GM21423 (cell line): ENCODE measurements at regions not wholly inside any gene's neighbourhood (a gene's known extent, or its start where the extent isn't known, plus 50 kb on each side); places are given as distances from the start of the nearest gene placed in this dataset.
"Not testable (repeated sequence)": the region's sequence is repeated elsewhere in the genome, so short reads cannot be mapped to it uniquely, and the experiment has no call there.

ENCODE experiments used
- ATAC-seq: cut with Tn5 transposase; IDR thresholded peaks from one replicate; pipeline ENCODE4 v1.9.1; 2021; ENCODE audit warnings: mild to moderate bottlenecking, moderate library complexity; ENCODE audit not compliant: unreplicated experiment

DNA sequence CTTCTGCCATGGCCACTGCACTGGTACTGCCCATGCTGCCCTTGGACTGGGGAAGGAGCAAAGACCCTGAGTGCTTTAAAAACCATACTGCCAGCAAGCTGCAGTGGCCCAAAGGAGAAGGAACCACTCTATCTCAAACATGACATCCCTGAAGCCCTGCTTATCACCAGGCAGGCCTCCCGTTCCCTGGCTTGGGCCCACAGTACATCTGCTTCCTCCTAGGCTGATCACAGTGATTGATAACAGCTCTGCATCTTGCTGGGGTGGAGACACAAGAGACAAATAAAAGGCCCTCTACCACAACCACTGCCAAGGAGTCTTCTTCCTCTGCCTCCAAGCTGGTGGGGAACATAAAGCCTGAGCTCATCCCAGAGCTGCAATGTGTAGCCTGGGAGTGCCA, 567.5 kb downstream of the TRHDE start:
- no peak for ATAC-seq

DNA sequence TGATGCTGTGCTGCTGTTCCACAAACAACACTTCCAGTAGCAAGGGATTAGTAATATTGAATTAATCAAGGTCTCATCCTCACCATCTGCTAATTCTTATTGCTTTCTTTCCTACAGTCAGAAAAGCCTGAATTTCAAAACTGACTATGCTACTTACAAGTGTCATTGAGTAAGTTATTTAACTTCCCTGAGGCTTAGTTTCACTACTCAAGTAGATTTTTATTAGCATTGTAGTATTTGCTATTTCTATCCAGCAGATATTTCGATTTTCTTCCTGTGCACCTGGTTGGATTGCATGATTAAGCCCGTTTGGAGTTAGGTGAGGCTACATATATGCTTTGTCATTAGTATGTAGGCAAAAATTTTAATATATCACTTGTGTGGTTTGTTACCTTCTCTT, 591.5 kb downstream of the TRHDE start:
- no peak for ATAC-seq

- ATAC-seq = no peak
Measured at GRCh38 chr12:72865921-72866320, 593.8 kb downstream of the TRHDE start.

DNA sequence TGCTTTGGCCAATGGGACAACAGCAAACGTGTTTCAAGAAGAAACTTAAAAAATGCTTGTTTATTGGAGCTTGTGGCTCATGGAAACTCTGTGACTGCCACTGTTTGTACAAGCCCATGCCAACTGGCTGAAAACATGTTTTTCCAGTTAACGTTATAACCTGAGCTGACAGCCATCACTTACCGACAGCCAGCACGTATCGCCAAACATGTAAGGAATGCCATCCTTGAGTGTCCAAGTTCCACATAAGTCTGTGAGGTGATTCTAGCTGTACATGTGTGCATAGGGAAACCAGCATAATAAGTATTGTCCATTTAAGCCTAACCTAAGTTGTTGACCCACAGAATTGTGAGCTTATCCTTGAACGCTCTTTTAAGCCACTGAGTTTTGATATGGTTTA, 596.9 kb downstream of the TRHDE start:
- no peak for ATAC-seq

DNA sequence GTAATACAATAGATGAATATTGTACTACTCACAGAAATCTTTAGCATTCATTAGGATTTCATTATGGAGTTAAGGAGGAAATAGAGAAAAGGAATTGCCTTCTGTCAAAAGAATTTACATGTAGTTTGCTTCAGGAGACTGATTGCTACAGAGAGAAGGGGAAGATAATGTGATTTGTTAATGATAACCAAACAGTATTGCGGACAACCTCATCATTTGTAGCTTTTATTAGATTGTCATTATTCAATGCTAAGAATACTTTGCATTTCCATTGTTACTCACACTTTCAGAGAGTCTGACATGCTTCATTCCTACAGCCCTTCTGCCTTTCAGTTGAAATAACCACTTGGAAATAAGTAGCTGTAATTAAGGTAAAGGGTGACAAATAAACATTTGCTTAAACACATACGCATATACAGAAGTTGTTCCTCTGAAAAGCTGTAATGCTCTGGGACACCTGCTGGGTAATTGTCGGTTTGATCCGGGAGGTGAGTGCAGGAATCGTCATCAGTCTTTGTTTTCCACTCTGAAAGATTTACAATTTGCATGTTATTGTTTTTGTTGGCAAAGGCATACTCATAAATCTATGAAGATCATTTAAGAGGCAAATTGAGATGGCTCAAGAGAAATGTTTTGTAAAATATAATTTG, 600.2 kb downstream of the TRHDE start:
- no peak for ATAC-seq

GRCh38 chr12:72872996-72873395, 600.8 kb downstream of the TRHDE start:
- no peak for ATAC-seq

- no peak for ATAC-seq
Measured at GRCh38 chr12:72876092-72876491, 603.9 kb downstream of the TRHDE start.

DNA sequence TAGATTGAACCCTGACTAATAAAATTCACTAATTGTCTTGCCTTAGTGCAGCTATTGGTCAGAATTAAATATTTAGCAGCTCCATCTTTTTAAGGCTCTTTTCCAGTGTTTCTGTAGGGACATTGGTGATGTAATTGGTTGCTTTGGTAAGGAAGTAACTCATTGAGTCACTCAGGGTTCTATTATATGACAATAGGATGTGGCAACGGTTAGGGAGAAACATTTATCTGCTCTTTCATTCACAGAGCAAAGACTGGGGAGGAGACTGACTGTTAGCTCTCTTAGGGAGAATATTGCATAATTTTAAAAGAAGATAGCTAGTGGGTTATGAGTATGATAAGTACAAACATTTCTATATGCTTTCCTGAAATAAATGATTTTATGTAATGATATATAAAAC, 616.5 kb downstream of the TRHDE start:
- ATAC-seq = no peak

- ATAC-seq = no peak
Measured at GRCh38 chr12:72889791-72890190, 617.6 kb downstream of the TRHDE start.

DNA sequence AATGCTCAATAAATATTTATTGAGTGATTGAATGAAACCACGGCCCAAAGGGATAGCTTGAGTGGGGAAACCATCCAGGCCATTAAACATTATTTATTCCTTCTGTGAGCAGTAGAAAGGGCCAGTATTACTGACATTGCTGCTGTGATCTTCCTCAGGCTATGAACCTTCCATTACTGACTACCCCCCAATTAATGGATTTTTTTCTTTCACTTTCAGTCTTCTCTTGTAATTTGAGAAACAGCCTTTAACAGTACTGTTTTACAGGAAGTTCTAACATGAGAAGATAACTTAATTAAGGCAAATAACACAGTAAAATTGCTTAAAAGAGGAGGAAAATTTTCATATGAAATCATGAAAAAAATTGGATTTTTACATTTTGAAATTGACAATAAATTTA, 629.5 kb downstream of the TRHDE start:
- no peak for ATAC-seq

DNA sequence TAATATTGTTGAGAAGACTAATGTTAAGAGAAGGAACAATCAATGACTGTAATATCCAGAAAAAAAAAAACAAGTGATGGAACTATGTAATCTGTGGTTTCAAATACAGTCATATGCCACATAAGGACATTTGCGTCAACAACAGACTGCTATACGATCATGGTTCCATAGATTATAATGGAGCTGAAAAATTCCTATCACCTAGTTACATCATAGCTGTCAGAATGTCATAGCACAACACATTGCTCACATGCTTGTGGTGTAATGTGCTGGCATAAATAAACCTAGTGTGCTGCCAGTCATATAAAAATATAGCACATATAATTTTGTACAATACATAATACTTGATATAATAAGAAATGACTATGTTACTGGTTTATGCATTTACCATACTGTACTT, 653.5 kb downstream of the TRHDE start:
- no peak for ATAC-seq

DNA sequence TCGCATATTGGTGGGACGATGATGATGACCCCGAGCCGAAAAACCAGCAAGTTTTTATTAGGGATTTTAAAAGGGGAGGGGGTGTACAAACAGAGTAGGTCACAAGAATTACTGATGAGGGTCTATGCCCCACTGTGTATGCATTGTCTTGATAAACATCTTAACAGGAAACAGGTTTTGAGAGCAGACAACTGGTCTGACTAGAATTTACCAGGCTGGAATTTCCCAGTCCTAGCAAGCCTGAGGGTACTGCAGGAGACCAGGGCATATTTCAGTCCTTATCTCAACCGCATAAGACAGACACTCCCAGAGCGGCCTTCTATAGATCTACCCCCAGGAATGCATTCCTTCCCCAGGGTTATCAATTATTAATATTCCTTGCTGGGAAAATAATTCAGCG, 659.7 kb downstream of the TRHDE start:
- not testable (repeated sequence) for ATAC-seq

DNA sequence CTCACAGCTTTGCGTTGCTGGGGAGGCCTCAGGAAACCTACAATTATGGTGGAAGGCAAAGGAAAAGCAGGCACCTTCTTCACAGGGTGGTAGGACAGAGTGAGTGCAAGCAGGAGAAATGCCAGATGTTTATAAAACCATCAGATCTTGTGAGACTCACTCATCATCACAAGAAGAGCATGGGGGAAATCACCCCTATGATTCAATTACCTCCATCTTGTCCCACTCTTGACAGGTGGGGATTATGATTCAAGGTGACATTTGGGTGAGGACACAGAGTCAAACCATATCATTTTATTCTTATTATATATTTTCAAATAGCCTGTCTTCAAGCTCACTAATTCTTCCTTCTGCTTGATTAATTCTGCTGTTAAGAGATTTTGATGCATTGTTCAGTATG, 665.3 kb downstream of the TRHDE start:
- no peak for ATAC-seq

DNA sequence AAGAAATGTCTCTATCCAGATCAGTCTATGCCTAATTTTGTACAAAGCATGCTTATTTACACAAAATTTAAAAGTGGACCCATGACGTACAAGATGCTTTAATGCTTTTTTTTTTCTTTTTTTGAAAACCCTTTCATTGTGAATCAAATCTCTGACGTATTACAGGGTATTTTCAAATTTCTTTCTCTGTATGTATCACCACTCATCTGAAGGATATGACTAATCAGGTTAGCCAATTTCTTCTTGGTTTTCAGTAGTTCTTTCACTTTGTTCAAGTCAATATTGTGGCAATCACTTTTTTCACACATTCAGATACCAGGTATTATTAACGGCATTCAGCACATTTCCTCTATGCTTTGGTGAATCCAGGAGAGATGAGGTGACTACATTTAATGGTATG, 685.3 kb downstream of the TRHDE start:
- ATAC-seq = no peak

DNA sequence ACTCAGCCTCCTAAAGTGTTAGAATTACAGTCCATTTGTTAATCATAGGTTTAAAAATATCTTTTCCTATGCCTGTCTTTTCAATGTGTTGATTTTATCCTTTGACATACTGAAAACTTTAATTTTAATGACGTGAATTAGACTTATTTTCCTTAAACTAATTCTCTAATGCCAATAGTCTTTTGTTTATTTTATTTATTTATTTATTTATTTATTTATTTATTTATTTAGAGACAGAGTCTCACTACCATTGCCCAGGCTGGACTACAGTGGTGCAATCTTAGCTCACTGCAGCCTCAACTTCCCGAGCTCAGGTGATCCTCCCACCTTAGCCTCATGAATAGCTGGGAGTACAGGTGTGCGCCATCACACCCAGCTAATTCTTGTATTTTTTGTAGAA, 694.5 kb downstream of the TRHDE start:
- ATAC-seq = no peak

- no peak for ATAC-seq
Measured at GRCh38 chr12:72974954-72975555, 702.9 kb downstream of the TRHDE start.

- no peak for ATAC-seq
Measured at GRCh38 chr12:72978999-72979398, 706.8 kb downstream of the TRHDE start.

DNA sequence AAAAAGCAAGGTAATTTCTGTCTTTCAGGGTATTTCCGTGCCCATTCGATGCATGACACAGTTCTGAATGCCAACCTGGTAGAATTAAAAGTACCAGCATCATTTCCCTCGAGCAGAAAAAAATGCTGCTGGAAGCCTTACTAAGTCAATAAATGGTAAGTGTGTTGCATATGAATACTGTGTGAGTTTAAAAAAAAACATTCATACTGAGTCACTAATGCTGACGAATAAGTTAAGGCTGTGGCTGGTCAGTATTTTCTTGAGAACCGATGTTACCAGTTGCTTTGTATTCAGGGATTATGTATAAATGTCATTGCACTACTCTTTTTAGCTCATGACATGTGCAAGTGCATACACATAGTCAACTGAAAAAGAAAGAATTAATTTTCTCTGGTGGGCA, 710.2 kb downstream of the TRHDE start:
- ATAC-seq = no peak

- ATAC-seq = no peak
Measured at GRCh38 chr12:72986963-72987362, 714.8 kb downstream of the TRHDE start.

DNA sequence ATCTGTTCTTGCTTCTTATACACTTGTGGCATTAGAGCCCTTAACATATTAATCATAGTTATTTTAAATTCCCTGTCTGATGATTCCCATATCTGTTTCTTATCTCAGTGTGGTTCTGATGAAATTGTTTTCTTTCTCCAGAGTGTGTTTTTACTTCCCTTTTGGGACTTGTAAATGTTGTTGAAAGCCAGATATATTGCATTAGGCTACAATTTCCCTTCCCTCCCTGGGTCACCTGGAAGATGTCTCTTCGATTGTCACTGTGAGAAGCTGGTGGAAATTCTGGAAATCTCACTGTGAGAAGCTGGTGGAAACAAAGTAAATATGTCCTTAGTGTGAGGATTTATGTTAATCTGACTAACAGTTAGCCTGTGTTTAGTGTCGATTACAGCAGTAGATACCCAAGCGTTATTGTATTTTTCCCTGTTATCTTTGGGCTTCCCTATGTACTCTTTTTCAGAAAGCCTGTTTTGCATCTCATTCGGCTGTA, 717.3 kb downstream of the TRHDE start:
- ATAC-seq = no peak

DNA sequence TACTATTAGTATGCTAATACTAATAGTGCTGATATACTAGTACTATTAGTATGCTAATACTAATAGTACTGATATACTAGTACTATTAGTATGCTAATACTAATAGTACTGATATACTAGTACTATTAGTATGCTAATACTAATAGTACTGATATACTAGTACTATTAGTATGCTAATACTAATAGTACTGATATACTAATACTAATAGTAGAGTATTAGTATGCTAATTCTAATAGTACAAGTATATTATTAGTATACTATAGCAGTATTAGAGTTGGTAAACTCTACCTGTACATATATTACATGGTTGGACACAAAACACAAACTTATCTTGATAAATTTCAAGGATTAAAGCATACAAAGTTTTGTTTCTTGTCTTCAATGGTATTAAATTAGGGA, 722.9 kb downstream of the TRHDE start:
- not testable (repeated sequence) for ATAC-seq

GRCh38 chr12:72995616-72996015, 723.4 kb downstream of the TRHDE start:
- ATAC-seq = no peak

DNA sequence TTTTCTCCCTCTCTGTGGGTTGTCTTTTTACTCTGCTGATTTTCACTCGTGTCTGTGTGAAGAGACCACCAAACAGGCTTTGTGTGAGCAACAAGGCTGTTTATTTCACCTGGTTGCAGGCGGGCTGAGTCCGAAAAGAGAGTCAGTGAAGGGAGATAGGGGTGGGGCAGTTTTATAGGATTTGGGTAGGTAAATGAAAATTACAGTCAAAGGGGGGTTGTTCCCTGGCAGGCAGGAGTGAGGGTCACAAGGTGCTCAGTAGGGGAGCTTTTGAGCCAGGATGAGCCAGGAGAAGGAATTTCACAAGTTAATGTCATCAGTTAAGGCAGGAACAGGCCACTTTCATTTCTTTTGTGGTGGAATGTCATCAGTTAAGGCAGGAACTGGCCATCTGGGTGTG, 729.6 kb downstream of the TRHDE start:
- not testable (repeated sequence) for ATAC-seq
